ENCODE measurements at regions not wholly inside any gene's neighbourhood (a gene's known extent, or its start where the extent isn't known, plus 50 kb on each side); places are given as distances from the start of the nearest gene placed in this dataset.

DNA sequence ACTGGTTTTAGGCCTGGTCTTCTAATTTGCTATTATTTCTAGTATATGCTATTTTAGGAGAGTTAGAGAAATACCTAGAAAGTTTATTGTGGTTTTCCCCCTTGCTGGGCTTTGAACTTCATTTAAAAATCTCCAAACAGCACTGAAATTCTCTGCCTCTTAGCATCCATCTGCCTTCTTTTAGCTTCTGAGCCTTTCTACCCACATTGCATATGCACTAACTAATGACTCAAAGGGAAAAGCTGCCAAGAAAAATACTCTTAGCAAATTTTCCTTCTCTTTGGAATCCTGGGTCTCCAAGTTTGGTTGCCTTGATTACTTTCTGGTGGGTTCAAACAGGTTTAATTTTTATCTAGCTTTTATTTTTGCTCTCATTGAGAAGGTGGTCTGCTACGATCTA lies 408.4 kb upstream of the PTBP2 start:
- CTCF ChIA-PET (ENCODE audit: low intra/inter-chr PET ratio, low total read pairs), result no interaction called here

More for the DNA sequence above, 408.4 kb upstream of the PTBP2 start:
- no peak for FAIRE-seq
- intact Hi-C loops (cut with micrococcal nuclease; ENCODE audit: unreplicated experiment), result no loop called here
- no peak for ATAC-seq
- in situ Hi-C loops (cut with HindIII; ENCODE audit: extremely low pct_ligation_motif_present, low pct_unique_long_range_greater_than_20kb), result no loop called here
- 0% methylated on average over 1 of the region's 1 CpG for WGBS (ENCODE audit: low lambda C conversion rate)
- TF ChIP-seq, protein P1, sequence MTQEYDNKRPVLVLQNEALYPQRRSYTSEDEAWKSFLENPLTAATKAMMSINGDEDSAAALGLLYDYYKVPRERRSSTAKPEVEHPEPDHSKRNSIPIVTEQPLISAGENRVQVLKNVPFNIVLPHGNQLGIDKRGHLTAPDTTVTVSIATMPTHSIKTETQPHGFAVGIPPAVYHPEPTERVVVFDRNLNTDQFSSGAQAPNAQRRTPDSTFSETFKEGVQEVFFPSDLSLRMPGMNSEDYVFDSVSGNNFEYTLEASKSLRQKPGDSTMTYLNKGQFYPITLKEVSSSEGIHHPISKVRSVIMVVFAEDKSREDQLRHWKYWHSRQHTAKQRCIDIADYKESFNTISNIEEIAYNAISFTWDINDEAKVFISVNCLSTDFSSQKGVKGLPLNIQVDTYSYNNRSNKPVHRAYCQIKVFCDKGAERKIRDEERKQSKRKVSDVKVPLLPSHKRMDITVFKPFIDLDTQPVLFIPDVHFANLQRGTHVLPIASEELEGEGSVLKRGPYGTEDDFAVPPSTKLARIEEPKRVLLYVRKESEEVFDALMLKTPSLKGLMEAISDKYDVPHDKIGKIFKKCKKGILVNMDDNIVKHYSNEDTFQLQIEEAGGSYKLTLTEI (CRISPR knock-in tag; conservative IDR thresholded peaks at IDR 0.05), result no peak
- TF ChIP-seq GLI4 (CRISPR knock-in tag; IDR thresholded peaks at IDR 0.05; ENCODE audit: borderline replicate concordance) (no peak), THYN1 (CRISPR knock-in tag; IDR thresholded peaks at IDR 0.05; ENCODE audit: borderline replicate concordance, low read depth) (no peak), THAP11 (CRISPR knock-in tag; IDR thresholded peaks at IDR 0.05) (no peak), KLF9 (CRISPR knock-in tag; IDR thresholded peaks at IDR 0.05; ENCODE audit: low read depth) (no peak), CENPT (CRISPR knock-in tag; IDR thresholded peaks at IDR 0.05; ENCODE audit: low read depth) (no peak), TRIM24 (CRISPR knock-in tag; IDR thresholded peaks at IDR 0.05) (no peak), ZNF839 (CRISPR knock-in tag; IDR thresholded peaks at IDR 0.05; ENCODE audit: borderline replicate concordance) (no peak), NAIF1 (CRISPR knock-in tag; IDR thresholded peaks at IDR 0.05; ENCODE audit: borderline replicate concordance) (no peak), GATAD2A (CRISPR knock-in tag; IDR thresholded peaks at IDR 0.05) (no peak), CBX1 (IDR thresholded peaks at IDR 0.05; ENCODE audit: low read depth) (no peak), NFATC3 (CRISPR knock-in tag; IDR thresholded peaks at IDR 0.05) (no peak), ZNF598 (CRISPR knock-in tag; IDR thresholded peaks at IDR 0.05; ENCODE audit: borderline replicate concordance) (no peak)
- TF ChIP-seq, protein P2, sequence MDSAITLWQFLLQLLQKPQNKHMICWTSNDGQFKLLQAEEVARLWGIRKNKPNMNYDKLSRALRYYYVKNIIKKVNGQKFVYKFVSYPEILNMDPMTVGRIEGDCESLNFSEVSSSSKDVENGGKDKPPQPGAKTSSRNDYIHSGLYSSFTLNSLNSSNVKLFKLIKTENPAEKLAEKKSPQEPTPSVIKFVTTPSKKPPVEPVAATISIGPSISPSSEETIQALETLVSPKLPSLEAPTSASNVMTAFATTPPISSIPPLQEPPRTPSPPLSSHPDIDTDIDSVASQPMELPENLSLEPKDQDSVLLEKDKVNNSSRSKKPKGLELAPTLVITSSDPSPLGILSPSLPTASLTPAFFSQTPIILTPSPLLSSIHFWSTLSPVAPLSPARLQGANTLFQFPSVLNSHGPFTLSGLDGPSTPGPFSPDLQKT (CRISPR knock-in tag; IDR thresholded peaks at IDR 0.05; ENCODE audit: borderline replicate concordance), result no peak
- TF ChIP-seq, protein P3, sequence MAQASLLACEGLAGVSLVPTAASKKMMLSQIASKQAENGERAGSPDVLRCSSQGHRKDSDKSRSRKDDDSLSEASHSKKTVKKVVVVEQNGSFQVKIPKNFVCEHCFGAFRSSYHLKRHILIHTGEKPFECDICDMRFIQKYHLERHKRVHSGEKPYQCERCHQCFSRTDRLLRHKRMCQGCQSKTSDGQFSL (CRISPR knock-in tag; IDR thresholded peaks at IDR 0.05), result no peak
- TF ChIP-seq, protein P4, sequence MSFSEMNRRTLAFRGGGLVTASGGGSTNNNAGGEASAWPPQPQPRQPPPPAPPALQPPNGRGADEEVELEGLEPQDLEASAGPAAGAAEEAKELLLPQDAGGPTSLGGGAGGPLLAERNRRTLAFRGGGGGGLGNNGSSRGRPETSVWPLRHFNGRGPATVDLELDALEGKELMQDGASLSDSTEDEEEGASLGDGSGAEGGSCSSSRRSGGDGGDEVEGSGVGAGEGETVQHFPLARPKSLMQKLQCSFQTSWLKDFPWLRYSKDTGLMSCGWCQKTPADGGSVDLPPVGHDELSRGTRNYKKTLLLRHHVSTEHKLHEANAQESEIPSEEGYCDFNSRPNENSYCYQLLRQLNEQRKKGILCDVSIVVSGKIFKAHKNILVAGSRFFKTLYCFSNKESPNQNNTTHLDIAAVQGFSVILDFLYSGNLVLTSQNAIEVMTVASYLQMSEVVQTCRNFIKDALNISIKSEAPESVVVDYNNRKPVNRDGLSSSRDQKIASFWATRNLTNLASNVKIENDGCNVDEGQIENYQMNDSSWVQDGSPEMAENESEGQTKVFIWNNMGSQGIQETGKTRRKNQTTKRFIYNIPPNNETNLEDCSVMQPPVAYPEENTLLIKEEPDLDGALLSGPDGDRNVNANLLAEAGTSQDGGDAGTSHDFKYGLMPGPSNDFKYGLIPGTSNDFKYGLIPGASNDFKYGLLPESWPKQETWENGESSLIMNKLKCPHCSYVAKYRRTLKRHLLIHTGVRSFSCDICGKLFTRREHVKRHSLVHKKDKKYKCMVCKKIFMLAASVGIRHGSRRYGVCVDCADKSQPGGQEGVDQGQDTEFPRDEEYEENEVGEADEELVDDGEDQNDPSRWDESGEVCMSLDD (CRISPR knock-in tag; IDR thresholded peaks at IDR 0.05; ENCODE audit: borderline replicate concordance), result no peak
- no peak for DNase-seq (ENCODE audit: low spot score)
- Histone ChIP-seq H3K79me2 (ENCODE audit: insufficient read depth, low read length) (no peaks in the 10 kb centered on the region), H2AFZ (ENCODE audit: low read length) (no peak overlapping the region), H3K27ac (ENCODE audit: extremely low read length, insufficient read depth, low read length) (no peak overlapping the region), H3K9ac (ENCODE audit: insufficient read depth, low read depth, low read length) (no peak overlapping the region), H3K4me3 (replicated peaks in 1 of 3; ENCODE audit: insufficient read depth in 1 of 3, low read depth in 2 of 3, low read length in 3 of 3) (no peak overlapping the region), H3K4me2 (ENCODE audit: low read depth, low read length) (no peak overlapping the region), H3K4me1 (ENCODE audit: insufficient read depth, low read length) (no peaks in the 10 kb centered on the region), H3K36me3 (replicated peaks in 1 of 2; ENCODE audit: control insufficient read depth in 1 of 2, insufficient read depth in 2 of 2, low read length in 2 of 2) (no peaks in the 10 kb centered on the region), H3K9me3 (ENCODE audit: low read length) (no peaks in the 10 kb centered on the region), H4K20me1 (ENCODE audit: insufficient read depth, low read length) (no peaks in the 10 kb centered on the region), H3K27me3 (ENCODE audit: control insufficient read depth in 1 of 2, insufficient read depth in 2 of 2, low read length in 2 of 2) (no peaks in the 10 kb centered on the region)
- POLR2A ChIA-PET, result no interaction called here
- BruUV-seq (replicated peaks), result no TSS peak
